Non-pigmented ciliary epithelial cell (primary cell): ENCODE measurements at regions not wholly inside any gene's neighbourhood (a gene's known extent, or its start where the extent isn't known, plus 50 kb on each side); places are given as distances from the start of the nearest gene placed in this dataset.
"Not testable (repeated sequence)": the region's sequence is repeated elsewhere in the genome, so short reads cannot be mapped to it uniquely, and the experiment has no call there.

Experiments
- DNase-seq: peaks from one replicate; pipeline ENCODE4 v3.0.0-alpha.2; 2010; ENCODE audit warnings: low read depth

DNA sequence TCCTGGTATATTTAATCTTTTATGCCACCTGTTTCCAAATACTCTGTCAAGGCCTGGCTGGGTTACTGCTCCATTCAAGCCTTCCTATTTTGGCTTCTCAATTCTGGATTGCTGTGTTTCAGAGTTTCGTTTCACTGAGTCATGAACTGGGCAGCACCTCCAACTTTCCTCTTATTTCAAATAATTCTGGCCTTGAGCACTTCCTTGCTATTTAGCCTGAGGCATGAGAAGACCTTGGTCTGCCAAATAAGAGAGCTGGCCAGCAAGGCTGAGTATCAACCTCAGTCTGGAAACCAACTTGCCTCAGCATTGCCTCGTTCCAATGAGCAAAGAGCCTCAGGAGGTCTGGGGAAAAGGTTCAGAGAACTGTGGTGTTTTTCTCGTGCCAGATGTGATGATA is 66.6 kb downstream of the TNFAIP3 start:
- peak; percentile 30 for DNase-seq

DNA sequence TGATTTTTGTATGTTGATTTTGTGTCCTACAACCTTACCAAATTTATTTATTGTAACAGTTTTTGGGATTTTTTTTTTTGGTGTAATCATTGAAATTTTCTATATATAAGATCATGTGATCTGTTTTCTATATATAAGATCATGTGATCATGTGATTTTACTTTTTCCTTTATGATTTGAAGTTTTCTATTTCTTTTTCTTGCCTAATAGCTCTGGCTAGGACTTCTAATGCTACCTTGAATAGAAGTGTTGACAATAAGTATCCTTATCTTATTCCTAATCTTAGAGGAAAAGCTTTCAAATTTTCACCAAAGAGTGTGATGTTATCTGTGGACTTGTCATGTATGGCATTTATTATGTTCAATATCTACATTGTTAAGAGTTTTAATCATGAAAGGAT is 69.7 kb downstream of the TNFAIP3 start:
- DNase-seq, result no peak

DNA sequence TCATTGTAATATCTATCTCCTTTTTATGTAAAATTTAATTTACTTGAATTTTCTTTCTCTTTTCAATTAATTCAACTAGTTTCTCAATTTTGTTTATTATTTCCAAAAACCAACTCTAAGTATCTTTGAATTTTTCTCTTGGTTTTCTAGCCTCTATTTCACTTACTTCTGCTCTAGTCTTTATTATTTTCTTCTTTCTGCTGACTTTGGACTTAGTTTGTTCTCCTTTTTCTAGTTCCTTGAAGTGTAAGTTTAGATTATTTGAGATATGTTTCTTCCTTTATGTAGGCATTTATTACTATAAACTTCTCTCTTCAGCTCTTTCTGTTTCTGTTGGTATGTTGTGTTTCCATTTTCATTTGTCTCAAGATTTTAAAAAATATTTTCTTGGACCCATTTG is 70.8 kb downstream of the TNFAIP3 start:
- DNase-seq, result no peak

DNA sequence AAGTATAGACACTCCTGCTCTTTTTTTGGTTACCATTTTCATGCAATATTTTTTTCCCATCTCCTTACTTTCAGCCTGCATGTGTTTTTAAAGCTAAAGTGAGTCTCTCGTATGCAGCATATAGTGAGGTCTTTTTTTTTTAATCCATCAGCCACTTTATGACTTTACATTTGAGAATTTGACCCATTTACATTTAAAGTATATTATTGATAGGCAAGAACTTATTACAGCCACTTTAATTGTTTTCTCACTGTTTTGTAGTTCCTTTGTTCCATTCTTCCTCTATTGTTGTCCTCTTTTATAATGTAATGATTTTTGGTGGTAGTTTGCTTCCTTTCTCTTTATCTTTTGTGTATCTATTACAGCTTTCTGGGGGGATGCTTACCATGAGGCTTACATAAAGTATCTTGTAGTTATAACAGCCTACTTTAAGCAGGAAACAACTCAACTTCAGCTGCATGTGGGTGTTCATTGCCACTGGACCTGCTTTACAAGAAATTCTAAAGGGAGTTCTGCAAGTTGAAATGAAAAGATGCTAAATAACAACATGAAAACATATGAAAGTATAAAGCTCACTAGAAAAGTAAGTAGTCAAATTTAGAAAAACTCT is 71.8 kb downstream of the TNFAIP3 start:
- no peak for DNase-seq

DNA sequence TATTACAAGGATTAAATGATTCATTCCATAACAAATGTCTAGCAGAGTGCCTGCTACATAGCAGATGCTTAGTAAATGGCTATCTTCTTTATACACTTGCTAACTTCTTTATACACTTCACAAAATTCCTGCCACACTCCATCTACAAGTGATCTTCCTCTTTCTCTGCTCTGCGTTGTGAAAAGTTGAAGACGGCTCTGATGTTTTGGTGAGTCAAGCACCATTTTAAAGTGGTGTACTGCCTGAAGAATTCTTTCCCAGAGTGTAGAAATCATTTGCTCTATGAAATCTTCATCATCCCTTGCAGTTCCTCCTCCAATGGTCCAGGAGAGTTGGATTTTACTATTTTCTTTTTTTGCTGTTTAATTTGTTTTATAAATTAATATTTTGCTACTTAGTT is 74.9 kb downstream of the TNFAIP3 start:
- DNase-seq, result no peak

DNA sequence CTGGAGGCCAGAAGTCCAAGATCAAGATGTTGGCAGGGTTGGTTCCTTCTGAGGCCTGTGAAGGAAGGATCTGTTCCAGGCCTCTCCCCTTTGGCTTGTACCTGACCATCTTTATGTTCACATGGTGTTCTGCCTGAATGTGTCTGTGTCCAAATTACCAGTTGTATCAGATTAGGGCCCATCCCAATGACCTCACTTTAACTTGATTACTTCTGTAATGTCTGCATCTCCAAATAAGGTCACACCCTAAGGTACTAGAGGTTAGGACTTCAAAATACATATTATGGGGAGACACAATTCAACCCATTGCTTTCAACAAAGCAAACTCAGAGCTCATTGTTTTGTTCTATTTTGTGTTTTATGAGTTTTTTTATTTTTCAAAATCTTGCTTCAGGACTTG is 75.7 kb downstream of the TNFAIP3 start:
- no peak for DNase-seq

DNA sequence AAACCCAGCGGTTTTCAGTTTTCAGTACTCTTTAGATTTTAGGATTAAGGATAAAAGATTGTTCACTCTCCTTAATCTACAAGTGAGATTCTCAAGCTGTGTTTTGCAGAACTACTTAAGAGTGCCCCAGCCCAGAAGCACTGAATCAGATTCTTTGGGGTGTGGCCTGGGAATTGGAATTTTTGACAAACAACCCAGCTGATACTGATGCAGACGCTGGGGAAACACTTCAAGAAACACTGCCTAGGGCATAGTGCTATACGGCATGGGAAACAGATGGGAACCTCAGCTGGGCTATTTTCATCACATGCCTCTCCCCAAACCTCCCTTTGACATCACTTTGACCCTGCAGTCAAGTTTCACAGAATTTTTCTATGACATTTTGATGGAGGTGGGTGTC is 77.3 kb downstream of the TNFAIP3 start:
- DNase-seq, result not testable (repeated sequence)

DNA sequence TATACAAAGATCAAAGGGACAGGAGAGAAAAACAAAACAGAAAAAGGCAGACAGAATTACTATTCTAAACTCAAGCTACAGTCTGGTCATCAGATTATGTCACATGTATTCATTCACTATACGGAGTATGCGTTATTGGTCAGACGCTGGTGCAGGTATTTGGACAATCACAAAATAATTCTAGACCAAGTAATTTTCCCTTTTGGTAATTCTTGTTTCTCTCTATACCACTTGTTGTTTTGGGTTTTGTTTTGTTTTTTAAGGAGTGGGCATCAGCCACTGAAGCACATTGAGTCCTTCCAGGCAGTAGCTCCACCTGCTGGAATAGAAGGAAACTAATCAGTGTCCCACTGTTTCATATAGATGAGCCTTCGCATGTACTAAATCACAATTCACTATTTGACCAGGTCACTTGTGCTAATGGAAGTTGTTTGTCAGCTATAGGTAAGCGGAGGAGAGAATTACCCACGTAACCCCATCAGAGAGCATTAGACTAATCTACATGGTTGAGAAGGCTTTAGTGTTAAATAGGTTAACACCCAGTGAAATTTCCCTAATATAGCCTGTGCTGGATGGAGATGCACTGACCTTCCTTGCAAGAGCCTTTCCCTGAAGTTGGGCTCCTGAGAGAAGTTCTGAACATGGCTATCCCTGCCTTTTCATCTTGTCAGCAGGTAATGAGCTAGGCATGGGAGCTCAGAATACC is 77.9 kb downstream of the TNFAIP3 start:
- DNase-seq, result no peak

DNA sequence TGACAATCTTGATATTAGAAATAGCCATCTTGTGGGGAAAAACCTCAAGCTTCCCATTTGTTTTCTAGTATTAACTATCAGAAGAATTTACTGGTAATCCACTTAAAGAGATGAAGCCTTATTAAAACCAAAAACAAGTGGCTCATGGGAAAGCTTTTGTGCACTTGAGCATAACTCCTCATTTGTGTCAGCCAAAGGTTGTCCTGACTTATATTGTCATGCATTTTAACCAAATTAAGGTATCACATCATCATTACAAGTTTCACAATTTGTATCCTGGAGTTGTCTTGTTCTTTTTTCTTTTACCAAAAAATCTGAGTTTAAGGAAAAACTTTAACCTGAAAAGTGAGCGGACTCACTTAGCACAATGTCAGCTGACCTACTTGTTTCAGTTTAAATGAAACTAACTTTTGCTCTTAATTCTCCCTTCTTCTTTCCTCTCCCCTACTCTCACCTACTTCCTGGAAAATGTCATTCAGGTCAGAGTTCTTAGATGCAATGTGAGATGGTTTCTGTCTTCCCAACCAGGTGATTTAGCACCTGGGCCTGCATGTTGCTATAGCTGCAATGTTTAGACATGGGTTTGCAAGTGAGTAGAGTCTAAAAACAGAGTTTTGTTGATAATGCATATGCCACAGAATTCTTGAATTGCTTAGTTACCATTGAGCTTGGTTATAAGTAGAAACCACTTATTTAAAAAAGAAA is 82.8 kb downstream of the TNFAIP3 start:
- no peak for DNase-seq

DNA sequence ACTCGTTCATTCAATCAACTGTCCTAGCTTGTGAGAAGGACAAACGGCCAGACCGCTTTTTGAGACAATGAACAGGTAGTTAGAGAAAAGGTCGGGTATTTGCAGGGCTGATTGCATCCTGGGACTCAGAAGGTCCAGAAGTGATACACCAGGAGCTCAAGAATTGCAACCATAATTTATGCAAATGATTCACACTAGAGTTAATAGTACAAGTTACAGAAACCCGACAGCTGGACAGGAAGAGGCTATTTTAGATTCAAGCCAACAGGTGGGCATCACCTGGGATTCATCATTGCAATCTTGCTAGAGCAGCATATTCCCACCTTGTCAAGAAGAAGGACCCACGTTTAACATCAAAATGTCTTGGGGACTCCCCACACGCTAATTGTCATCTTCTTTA is 83.5 kb downstream of the TNFAIP3 start:
- no peak for DNase-seq

DNA sequence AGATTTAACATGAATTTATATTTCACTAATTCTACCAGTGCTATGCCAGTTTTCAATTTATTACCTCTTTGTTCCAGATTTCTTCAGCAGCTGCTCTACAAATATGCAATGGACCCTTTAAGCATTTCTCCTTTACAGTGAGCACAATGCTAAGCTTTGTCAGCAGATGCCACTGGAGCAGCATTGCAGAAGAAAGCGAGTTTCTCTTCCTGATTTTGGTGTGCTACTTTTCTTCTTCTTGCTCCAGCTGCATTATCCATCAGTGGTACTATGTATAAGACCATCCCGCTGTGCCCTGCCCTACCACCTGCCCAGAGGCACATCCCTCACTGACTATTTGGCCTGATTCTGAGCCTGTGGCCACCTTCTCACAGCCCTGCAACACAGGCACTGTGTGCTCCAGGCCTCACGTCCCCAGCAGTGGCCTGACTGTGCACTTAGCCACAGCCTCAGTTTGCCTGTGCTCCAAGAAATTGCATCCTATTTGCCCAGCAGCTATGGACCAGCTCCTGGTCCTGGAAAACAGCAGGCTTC is 84.1 kb downstream of the TNFAIP3 start:
- no peak for DNase-seq

DNA sequence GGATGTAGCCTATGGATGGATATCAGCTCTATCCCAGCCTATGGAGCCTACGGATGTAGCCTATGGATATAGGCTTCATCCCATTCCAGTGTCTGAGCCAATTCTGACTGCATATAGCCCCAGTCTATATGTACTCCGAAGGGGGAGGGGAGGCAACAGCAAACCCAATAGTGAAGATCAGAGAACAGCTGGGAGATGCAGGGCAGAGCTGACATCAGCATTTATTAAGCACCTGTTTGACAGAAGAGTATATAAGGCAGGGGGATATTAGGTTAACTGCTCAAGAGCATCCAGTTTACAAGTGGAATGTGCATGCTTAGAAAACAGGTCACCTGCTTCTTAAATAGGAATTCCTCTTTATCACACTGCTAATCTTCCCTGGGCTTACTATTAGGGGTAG is 85.2 kb downstream of the TNFAIP3 start:
- DNase-seq, result no peak

DNA sequence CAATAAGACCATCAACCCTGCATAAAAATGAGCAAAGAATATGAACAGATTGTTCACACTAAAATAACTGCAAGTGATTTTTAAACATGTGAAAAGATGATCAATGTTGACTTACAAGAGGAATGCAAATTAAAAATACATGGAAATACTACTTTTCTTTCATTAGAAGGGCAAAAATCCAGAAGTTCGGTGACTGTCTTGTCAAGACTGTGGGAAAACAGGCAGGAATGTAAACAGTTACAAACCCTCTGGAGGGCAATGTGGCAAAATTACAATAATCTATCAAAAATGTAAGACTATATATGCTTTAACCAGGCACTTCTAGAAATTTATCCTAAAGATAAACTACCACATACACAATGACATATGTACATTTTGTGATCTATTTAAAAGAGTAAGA is 86.7 kb downstream of the TNFAIP3 start:
- no peak for DNase-seq

DNA sequence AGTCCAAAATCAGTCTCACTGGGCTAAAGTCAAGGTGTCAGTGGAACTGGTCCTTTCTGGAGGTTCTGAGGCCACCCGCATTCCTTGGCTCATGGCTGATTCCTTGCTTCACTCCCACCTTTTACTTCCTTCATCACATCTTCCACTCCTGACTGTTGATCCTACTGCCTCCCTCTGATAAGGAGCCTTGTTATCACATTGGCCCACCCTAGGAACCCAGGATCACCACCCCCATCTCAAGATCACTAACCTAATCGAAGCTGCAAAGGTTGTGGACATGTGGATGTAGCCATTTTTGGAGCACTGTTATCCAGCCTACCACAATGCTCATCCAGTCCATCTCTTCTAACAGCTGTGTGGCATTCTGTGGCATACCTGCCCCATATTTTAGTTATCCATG is 87.2 kb downstream of the TNFAIP3 start:
- no peak for DNase-seq

DNA sequence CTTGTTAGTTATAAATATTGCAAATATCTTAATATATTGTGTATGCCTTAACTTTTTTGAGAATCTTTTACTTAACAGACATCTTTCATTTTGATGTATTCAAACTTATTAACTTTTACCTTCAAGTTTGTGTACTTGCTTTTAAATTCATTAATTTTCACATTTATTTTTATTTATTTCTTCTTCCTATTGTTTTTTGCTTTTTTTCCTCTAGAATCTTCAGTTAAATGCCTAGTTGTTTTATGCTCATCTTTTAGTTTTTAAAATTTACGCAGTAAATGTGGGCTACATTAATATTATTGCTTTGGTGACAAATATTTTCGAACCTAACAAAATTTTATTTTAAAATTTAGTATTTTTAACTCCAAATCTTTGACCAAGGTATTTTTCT is 89.0 kb downstream of the TNFAIP3 start:
- no peak for DNase-seq

DNA sequence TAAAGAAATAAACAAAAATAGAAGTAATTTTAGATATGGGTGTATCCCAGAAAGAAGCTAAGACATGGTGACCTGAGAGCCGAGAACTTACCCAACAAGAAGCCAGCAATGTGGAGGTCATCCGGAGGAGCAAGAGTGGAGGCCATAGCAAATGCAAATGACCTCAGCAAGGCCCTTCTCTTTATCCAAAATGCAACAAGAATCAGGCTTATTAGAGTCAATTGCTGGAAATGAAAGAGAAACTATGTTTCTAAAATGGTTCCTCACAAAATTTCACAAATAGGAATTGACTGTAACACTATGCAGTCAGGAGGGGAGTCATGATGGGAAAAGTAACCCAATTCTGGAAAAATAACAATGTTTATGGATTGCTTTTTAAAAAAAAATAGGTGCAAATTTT is 90.4 kb downstream of the TNFAIP3 start:
- no peak for DNase-seq

DNA sequence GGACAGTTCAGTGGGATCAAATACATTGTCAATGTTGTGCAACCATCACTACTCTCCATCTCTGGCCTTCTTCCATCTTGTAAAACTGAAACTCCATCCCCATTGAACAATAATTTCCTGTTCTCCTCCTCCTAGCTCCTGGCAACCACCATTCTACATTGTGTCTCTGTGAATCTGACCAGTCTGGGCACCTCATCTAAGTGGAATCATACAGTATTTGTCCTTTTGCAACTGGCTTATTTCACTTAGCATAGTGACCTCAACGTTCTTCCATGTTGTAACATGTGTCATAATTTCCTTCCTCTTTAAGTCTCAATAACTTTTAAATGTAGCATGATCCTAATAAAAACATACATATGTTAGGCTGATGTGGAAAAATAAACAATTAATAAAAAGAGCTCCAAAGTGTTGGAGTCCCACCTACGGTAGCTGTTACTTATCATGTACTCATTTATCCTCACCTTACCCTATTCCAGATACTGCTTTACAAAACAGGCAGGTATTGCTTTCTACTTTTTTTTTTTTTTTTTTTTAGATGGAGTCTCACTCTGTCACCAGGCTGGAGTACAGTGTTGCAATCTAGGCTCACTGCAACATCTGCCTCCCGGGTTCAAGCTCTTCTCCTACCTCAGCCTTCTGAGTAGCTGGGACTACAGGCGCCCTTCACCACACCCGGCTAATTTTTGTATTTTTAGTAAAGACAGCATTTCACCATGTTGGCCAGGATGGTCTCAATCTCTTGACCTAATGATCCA is 91.9 kb downstream of the TNFAIP3 start:
- no peak for DNase-seq

DNA sequence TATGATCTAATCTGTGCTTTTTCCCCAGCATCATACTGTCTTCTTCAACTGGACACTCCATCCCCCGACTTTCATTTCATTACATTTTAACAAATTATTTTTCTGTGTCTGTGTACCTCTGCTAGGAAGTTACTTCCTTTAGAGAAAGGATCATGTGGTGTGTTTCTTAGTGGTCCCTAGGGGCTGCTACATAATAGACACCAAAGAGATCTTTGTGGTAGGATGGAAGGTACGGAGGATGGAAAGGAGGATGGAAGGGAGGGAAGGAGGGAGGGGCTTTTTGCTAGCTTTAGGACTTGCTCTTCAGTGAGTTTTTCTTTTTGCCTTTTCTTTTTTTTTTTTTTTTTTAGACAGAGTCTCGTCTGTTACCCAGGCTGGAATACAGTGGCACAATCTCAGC is 95.7 kb downstream of the TNFAIP3 start:
- no peak for DNase-seq

DNA sequence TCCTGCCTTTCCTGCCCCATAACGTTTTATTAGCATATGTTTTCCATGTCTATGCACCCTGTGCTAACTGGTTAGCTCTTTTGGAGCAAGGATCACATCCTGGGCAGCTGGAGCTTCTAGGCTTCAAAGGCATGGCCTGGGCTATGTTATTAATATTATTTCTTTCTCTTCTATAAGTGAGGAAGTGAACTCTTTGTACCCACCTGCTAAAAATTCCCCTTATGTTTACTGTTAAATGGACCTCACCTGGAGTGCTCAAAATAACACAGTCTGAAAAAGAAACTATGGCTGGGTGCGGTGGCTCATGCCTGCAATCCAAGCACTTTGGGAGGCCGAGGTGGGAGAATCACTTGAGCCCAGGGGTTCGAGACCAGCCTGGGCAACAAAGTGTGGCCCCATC is 97.8 kb downstream of the TNFAIP3 start:
- DNase-seq, result no peak

DNA sequence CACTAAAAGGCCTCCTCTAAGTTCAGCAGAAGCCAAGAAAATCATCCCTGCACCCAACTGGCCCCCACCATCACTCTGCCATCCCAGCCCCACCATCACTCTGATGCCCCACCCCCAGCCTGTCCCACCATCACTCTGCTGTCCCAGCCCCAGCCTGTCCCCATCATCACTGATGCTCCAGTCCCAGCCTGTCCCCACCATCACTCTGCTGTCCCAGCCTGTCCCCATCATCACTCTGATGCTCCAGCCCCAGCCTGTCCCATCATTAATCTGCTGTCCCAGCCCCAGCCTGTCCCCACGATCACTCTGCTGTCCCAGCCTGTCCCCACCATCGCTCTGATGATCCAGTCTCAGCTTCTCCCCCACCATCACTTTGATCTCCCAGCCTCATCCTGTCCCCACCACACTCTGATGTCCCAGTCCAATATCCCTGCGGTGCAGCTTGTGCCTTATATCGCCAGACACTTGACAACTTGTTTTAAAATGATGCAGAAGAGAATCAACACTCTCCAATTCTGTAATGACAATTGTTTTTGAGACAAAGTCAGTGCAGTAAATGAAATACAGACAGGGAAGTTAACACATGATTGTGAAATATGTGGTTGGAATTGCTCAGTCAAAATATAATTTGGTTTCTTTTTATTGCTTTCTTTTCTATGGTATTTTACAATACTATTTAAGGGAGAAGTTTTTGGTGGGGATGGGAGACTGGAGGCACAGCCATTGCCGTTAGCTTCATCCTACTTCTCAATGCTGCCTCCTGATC is 100.8 kb downstream of the TNFAIP3 start:
- no peak for DNase-seq

DNA sequence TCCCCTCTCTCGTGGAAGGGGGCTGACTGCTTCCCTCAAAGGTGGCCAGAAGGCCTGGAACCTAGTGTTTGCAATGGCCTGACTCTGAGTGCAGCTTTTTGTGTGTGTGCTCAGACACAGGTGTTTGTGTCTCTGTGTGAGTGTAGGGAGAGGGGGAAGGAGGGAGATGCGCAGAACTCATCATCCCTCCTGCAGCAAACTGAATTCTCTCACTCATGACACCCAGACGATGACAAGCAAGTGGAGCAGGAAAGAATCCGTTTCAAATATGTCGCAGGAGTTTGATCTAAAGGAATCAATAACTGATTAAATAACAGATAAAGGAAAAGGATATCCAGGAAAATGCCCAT is 101.4 kb downstream of the TNFAIP3 start:
- no peak for DNase-seq

DNA sequence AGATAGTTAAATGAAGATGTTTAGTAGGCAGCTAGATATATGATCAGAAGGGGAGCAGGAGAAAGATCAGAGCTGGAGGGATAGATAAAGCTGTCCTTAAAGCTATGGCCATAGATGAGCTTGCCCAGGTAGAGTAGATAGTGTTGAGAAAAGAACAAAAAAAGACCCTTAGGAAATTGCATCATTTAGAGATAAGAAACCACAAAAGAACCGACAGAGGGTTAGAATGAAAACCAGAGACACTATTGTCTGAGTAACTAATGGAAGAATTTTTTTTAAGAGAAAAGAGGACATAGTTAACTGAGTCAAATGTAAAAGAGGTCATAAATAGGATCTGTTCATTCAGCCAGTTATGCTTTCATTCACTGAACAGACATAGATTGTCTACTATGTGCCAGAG is 101.8 kb downstream of the TNFAIP3 start:
- DNase-seq, result no peak
